ENCODE measurements at regions not wholly inside any gene's neighbourhood (a gene's known extent, or its start where the extent isn't known, plus 50 kb on each side); places are given as distances from the start of the nearest gene placed in this dataset.
"Not testable (repeated sequence)": the region's sequence is repeated elsewhere in the genome, so short reads cannot be mapped to it uniquely, and the experiment has no call there.

DNA sequence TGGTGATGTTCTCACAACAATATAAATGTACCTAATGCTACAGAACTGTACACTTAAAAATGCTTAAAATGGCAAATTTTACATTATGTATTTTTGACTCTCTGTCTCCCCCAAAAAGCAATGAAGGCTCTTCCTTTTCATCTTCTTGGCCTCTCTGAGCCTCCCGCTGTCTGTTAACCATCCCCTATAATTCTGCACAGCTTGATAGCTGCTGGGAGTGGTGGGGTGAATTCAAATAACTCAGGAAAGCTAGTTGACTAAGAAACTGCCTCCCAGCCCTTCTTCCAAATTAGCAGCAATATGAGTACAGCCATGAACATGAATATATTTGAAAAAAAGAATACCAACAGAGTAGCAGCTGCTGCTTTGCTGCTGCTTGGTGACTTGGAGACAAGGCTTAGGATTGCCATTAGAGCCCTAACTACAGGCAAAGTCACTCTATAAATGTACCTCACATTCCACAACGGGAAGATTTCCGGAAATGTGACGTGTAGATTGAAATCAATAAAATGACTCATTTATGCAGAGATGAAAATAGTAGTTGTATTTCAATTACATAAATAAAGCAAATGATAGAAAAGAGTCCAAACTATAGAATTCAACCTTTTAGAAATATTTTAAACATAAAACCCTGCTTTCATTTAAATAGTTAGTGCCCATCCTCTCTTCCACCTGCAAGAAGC, 200.1 kb upstream of the HEY2 start:
- DNase-seq: no peak

DNA sequence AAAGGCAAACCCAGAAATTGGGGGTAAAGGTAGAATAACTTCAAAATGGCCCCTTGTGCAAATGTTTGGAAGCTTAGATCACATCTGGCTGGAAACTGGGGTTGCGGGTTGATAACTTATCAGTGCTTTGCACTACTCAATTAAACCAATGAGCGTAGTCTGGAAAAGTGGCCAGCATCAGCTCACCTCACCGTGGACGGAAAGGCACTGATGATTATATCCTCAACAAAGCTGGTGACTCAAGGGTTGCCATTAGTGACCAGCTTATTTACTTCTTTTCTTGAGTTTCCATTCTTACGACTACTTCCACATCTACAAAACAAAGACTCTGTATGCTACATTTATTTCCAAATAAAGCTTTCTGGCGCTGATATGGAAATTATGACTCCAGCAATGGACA, 198.5 kb upstream of the HEY2 start:
- no peak for DNase-seq

DNA sequence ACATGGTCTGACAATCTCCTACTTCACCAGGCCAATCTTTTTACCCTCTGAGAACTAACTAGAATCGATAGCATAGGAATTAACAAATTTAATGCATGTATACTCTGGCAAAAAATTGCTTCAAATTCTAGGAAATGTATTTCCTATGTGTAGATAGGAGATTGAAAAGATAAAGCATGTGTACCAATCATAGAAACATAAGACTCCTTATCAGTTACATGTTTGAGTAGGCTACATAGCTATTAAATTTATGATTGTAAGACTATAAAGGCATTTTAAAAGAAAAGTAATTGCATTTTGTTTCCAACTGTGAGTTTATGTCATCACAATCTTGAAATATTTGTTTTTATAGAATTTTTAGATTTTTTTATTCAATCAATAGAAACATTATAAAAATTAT, 196.6 kb upstream of the HEY2 start:
- no peak for DNase-seq

DNA sequence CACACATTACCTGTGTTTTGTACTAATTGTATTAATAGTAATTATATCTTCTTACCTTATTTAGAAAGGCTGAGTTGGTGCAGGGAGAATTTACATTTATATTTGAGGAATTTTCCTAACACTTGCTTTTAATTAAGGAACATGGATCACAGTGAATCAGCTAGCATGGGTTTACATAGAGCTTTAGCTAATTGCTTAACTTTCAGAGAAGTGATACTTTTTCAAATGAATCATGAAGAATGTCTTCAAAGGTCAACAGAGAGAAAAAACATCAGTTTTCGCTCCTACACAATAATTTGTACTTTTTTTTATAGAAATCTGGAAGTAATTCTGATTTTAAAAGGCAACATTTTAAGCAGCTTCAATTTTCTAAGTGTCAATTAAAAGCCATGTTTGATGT, 195.0 kb upstream of the HEY2 start:
- no peak for DNase-seq

DNA sequence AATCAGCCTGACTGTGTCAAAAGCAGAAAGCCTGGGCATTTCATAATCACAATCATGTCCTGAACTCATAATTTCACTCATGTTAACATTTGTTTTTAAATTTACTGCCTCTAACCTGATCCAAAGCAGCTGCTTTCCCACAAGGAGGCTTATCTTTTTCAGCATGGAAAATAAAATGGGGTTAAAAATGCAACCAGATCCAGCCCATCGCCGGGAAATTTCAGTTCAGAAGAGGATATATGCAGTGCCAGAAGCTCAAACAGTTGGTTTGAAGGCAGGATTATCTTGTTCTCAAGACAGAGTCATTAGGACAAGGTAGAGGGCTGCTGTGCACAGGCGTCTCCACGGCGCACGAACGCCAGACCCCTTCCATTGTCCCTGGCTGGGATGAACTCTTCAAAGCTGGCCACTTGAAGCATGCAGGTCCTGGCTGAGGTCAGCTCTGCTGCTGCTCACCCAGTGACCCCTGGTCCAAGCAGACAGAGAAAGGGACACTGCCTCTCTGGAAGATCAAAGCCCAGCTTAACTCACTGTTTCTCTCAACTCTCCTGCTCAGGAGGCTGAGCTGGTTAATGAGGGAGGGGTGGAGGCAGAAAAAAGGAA, 191.1 kb upstream of the HEY2 start:
- DNase-seq: no peak

DNA sequence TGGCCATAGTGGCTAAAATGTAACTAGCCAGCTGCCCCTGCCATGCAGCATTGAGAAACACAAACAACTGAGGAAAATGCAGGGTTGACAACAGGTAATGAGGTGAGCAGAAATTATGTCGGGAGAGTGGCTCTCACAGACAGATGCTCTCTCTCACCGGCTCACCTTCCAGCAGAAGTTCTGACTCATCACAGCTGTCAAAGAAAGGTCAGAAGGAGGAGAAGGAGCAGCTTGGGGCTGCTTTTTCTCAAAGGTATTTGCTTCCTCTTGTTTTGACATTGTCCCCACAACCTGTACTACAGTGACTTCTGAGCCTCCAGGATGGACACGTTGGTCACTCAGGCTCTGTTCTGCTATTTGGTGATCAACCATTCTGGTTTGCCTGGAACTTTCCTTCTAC, 190.5 kb upstream of the HEY2 start:
- DNase-seq: no peak

DNA sequence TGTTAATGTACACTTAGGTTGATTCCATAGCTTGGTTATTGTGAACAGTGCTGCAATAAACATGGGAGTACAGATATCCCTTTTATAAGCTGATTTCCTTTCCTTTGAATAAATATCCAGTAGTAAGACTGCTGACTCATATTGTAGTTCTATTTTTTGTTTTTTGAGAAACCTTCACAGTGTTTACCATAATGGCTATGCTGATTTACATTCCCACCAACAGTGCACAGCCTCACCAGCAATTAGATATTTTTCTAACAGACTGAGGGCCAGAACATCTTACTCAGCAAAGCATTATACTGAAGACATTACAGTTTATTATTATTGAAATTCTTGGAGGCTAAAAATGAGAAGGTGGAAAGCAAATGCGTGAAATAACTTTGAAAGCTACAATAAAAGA, 187.3 kb upstream of the HEY2 start:
- no peak for DNase-seq

DNA sequence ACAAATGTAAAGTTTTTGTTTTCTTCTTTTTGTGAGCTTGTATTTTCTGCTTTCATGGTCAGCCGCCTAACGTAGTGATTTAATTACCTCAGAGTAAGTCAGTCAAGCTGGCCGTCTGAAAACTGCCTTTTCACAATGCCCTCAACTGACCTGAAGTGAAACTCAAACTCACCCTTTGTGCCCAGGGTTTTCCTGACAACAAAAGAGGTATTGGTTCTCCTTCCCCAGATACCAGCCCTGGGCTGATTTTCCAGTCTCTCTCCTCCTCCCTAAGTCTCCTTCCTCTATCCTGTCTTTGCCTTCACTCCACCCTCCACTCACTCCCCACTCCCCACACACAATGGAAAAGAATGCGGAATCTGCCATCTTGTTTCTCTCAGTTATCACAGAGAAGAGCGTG, 184.5 kb upstream of the HEY2 start:
- no peak for DNase-seq

DNA sequence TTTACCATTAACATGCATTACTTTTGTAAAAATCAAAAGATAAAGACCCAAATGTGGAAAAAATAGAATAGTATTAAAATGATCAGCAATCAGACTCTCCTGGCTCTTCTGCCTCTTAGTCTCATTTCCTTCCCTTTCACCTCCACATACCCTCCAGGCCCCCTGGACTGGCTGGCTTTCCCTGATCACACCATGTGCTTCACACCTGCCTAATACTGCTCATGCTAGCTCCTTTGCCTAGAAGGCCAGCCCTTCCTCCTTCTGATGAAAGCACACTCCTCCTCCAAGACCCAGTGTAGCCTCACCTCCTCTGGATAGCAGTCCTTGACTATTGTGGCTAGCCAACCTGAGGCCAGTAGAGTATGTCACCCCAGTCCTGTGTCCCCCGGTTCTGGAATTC, 182.0 kb upstream of the HEY2 start:
- no peak for DNase-seq

DNA sequence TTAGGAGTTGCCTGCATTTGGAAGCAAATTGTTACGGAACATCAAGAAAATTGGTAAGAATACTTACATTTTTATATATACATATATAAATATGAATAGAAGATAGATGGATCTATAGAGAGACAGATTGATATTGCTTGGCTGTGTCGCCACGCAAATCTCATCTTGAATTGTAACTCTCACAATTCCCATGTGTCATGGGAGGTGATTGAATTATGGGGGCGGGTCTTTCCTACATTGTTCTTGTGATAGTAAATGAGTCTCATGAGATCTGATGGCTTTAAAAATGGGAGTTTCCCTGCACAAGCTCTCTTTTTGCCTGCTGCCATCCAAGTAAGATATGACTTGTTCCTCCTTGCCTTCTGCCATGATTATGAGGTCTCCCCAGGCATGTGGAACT, 180.8 kb upstream of the HEY2 start:
- DNase-seq: no peak

DNA sequence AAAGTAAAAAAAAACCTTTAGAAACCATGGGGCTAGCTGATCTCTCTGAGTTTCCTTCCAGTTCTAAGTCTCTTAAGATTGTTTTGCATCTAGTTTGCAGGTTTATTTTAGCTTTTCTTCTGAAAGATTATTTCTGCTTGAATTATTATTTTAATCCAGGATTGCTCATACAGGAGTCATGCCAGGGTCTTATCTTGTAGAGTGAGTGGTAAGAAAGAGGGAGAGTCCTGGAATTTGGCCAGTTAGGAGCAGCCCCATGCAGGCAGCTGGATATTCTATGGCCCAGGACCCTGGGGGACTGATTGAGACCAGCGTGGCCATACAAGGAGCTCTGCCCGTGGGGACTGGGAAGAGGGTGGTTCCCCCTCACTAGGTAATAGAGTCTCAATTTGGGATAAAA, 178.9 kb upstream of the HEY2 start:
- DNase-seq: no peak

DNA sequence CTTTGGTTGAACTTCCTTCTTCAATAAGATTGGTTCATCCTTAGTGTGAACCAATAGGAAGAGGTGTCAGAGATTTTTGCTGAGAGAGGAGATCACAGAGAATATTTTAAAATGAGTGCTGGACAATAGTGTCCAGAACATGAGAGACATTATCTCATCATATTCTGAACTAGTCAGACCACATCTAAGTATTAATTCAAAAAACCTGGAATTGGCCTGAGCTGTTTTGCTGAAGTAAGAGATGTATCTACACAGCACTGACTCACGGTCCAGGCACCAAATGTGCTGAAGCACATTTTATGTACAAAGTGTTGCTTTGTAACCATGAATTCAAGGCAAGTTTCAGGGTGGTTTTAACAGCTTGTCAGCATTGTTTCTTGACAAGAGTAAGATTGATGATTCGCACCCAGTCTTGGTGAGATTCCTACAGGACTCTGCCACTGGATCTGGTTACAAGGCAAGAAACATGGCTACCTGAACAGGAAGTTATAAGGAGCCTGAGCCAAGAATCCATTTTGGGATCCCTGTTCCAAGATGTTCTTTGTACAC, 178.2 kb upstream of the HEY2 start:
- no peak for DNase-seq

DNA sequence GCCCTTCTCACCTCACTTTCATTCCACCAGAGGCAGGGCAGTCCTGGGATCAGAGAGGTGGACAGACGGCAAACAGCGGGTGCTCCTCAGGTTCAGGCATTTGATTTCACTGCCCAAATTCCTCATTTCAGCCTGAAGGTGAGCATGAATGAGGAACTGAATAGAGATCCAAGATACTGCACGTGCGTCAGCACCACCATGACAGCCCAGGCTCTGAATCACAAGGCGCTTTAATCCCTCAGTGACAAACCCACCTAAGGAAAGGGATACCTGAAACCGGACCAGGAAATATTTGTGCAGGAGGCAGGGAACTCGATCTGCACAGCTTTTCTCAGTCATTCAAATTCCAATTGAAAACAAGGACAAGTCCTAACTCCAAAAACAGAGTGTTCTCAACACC, 174.8 kb upstream of the HEY2 start:
- no peak for DNase-seq

DNA sequence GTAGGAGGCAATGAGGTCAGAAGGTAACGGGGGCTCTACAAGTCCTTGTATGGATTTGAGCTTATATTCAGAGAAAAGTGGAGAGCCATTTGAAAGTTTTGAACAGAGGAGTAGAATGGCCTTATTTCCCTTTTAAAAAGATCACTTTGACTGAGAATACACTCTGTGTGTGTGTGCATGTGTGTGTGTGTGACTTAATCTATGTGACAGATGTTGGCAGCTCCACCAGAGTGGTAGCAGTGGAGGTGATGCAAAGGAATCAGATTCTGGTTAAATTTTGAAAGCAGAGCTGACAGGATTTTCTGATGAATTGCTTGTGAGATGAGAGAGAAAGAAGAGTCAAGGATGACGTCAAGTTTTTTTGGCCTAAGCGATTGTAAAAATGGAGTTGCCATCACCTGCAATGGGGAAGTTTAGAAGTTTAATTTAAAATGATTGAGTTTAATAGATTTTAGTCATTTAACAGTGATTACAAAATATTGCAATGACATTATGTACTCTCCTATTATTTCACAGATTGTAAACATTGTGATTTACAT, 172.2 kb upstream of the HEY2 start:
- DNase-seq: no peak

DNA sequence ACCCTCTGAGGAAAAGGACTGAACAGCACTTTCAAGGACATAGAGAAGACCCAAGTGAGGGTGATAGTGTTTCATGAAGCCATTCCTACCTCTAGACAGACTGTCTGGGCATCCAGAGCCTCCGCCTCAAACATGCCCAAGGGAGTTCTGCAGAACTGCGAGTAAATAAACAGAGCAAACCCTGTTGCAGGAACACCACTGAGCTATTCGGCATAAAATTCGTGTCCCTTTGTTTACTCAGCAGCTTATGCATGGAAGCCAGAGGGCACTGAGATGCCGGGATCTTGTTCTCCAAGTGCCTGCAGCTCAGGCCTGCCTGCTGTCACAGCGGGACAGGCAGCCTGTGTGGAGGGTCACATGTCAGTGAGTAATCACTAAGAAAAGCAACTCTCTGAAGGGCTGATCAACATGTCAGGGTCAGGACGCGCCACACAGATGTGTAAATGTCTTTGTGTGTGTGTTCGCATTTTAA, 164.9 kb upstream of the HEY2 start:
- no peak for DNase-seq

DNA sequence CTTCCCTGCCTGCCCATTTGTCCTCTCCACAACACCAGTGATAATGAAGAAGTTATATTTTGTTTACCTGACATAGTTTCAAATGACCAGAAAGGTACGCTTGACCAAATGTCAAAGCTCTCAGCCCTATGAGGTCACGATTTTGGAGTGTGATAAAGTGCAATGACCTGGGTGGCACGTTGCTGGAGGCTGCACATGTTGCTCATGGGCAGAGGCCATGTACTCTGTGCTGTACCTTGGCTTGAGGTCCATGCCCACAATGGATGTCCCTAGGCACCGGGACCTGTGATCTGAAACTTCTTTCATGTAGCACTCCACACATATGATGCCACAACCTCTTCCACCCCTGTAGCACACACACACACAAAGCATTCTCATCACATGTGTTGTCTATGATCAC, 164.0 kb upstream of the HEY2 start:
- DNase-seq: no peak

DNA sequence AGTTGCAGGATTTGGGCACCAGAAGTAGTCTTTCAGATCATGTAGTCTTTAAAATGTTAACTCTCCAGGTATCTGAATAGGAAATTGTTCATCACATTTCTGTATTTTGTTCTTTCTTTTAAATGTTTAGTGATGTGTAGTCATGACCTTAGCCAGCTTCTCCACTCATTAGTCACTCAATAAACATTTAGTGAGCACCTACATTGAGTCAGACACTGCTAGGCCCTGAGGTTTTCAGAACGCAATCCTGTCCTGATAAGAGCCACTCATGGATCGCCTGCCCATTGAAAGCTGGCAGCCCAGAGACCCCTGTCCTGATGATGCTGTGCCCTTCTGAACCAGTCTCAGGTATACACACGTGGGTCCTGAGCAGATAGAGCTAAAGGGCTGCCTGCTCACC, 163.4 kb upstream of the HEY2 start:
- no peak for DNase-seq

DNA sequence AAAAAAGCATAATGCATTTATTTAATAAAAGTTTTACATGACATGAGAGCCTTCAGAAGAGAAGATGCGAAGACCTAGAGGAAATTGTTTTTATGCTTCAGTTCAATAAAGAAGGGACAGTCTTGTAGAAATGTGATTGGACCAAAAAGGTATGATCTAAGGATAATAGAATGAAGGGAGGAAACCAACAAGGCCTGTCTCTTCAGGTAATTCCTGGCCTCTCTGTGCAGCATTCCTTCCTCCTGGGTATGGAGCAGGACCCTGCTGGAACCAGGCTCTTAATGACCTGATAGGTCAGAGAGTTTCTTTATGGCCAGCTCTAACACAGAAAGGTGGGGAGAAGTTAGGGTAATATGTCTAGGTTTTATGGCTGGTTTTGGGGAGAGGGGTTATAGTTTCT, 162.8 kb upstream of the HEY2 start:
- no peak for DNase-seq

DNA sequence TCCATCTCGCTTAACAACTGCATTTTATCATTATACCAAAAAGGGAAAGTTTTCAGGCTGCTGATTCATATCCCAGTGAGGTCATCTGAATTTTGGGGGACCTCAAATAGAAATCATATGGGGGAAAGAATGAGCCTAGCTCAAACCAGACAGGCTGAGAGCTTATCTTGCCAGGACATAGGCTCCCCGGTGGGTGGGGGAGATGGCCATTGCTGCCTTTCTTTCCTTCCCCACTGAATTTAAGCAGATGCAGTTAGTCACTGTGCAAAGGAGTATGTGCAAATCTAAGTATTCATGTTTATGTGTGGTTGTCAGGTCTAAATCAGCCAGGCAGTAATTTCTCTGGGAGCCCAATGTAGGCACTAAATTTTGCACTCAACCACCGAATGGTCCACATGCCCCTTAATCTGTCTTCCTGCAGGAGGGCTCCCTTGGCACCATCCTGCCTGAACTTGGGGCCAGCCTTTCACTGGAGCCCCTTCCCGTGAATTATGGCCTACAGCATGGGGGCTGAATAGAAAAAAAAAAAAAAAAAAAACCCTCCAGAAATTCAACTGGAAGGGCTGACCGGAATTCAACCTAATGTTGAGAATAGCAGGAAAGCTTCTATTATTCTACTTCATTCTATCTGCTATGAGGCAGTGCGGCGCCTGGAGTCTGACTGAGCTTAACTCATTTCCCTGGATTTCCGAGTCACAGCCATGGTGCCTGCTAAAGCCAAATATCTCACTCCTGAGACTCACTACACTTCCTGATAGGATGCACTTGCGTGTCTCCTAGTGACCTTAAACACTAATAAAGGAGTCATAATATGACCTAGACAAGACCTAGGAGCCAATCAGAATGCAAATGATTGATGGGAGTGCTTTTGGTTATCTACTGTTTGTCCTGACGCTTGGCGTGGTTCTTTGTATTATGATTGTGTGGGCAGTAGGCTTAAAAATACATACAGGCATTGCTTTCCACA, 161.5 kb upstream of the HEY2 start:
- DNase-seq: no peak

DNA sequence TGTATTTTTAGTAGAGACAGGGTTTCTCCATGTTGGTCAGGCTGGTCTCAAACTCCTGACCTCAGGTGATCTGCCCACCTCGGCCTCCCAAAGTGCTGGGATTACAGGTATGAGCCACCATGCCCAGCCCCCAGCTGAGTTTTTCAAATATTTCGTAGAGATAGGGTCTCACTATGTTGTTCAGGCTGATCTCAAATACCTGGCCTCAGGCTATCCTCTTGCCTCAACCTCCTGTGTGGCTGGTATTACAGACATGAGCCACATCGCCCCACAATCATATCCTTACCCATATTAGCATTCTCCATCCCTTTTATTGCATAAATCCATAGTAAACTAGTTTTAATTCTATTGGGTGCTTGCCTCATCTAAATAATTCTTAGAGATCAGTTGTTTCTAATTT, 157.6 kb upstream of the HEY2 start:
- not testable (repeated sequence) for DNase-seq

DNA sequence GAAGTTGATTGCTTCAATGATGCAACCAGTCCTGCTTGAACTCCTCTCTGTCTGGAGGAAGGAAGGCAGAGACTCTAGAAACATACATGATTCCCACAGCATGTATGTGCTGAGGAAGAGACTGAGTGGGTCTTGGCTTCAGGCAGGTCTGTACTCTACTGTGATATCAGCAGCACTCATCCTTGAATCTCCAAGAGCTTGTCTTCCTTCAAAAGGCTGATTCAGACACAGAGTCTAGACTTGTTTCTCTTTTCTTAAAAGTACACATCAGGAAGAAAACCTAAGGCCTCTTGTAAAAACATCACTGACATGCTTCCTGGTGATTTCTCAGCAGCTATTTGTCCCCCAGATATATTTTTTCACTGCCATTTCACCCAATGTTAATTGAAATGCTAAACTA, 155.7 kb upstream of the HEY2 start:
- DNase-seq: no peak

DNA sequence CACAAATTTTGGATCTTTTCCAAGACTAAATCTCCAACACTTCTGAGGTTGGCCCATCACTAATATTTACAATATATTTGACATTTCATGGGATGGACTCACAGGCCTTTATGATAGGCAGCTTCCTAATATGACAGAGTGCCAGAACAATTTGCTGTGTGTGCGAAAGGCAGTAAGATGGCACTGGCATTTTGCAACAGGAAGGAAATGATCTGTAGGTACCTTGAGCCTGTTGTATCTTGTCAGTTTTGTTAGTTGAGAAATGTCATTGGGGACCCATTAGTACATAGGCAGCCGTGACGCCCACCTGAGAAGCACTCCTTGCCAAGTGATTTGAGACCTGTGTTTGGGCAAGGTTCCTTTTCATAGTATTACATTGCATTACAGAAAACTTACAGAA, 153.4 kb upstream of the HEY2 start:
- no peak for DNase-seq

All from CD4-positive, alpha-beta T cell treated with Interleukin-21 for 1 hour (primary cell).